Right ventricle myocardium superior (tissue), 1 donor: ENCODE measurements at regions not wholly inside any gene's neighbourhood (a gene's known extent, or its start where the extent isn't known, plus 50 kb on each side); places are given as distances from the start of the nearest gene placed in this dataset.

Source experiments
- ATAC-seq: fragments of 200-7000 bp; cut with Tn5 transposase; one replicate; pipeline ENCODE4 v1.9.1; 2020; ENCODE audit warnings: mild to moderate bottlenecking; ENCODE audit not compliant: poor library complexity
- DNase-seq: peaks from one replicate; pipeline ENCODE4 v3.0.0-alpha.2; 2020
- intact Hi-C: fragments of 100-400 bp; cut with DNase I; formaldehyde crosslinking; loops from one replicate; pipeline ENCODE4 v1.11.2; 2022
- donor health status: DM: no; HTN: yes; CAD: no; lungs with severe emphysema.

DNA sequence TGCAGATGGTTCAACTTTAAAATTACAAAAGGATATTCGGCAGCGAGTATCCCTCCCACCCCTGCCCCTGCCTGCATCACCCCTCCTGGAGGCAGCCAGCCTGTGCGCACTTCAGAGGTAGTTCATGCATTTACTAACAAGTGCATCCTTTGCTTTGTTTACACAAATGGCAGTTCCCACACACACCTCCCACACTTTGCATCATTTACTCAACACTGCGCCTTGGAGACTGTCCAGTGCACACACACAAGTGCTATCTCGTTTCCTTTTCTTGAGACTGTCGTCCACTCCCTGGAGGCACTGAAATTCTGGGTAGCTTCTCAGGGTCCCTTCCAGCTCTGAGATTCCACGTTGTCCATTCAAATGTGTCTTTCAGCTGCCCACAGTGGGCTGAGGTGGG is 53.1 kb upstream of the VSX1 start:
- intact Hi-C loops, result no loop called here
- ATAC-seq (no peak), DNase-seq (no peak)

DNA sequence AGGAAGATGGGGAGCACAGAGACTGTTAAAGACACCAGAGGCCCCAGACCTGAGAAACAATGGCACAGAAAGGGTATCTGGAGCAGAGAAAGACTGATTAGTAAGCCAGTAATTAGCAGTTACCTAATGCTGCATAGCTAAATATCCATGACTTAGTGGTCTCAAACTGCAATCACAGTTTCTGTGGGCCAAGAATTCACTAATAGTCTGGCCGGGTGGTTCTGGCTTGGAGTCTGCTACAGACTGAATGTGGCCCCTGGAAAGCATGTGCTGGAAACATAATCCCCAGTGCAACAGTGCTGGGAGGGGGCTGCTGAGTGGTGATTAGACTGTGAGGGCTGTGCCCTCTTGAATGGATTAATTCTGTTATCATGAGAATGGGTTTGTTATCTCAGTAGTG is 54.1 kb upstream of the VSX1 start:
- intact Hi-C loops, result no loop called here
- DNase-seq (no peak), ATAC-seq (no peak)

- ATAC-seq, result peak; percentile 95
- DNase-seq, result peak; percentile 84
- intact Hi-C loops, result no loop called here
Measured at GRCh38 chr20:25136643-25137559, 55.0 kb upstream of the VSX1 start.

DNA sequence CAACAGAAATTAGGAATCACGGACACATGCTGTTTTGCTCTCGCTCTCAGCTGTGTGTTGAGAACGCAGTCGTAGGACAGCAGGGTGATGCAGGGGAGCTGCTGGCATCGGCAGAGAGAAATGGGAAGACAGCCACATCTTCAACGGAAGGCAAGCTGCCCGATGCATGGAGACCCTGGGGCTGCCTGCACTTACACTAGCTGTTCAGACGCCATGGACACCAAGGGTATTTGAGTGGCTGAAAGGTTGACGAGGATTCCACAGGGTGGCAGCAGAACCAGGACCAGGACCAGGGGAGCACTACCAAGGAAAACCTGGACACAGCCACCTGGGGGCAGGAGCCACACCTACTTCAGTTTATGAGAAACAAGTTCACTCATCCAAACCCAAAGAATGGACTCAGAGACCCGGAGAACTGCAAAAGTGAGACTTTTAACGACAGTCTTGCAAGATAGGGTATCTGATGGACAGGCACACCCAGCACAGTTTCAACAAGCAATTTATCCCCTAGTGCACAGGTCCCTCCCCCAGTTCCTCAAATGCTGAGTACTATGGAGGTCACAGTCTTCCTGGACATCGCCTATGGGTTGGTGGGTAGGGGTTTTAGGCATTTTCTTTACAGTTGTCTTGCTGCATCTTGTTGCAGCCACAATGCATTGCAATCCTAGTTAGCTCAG is 56.3 kb upstream of the ENTPD6 start:
- ATAC-seq (peak; percentile 25), DNase-seq (no peak)
- intact Hi-C loops, result no loop called here

GRCh38 chr20:25140968-25141367 is 54.5 kb upstream of the ENTPD6 start:
- intact Hi-C loops, result no loop called here
- DNase-seq (no peak), ATAC-seq (no peak)

DNA sequence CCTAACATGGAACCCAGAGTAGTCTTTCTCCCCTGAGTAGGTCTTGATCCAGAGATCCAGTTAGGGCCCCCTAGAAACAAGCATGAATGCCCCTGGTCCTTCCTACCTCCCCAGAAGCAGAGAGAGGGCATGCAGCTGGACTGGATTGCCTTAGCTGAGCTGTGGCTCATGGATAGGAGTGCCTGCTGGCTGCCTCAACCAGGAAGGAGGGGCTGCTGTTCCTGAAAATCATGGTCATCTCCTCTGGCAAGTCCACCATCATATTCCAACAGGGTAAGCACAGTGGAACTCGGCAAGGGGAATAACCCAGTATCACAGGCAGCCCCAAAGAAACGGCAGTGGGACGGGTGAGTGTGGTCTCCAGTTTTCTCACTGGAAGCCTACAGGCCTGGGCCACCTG is 53.1 kb upstream of the ENTPD6 start:
- ATAC-seq (no peak), DNase-seq (no peak)
- intact Hi-C loops, result no loop called here

DNA sequence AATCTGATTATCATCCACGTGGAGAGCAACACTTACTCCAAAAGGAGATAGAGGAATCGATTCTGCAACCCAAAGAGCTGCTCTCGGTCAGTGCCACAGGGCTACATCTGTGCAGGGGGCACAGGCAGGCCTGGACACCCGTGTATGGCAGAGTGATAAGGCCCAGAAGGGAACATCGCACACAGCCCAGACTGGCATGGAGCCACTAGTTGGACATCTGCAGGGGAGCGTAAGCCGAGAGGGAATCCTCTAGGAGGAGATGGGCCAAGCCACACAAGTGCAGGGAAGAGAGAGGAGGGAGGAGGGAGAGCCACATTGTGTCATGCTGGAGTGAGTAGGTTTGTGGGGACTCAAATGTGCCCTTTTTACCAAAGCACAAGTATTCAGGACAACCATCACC is 50.4 kb upstream of the ENTPD6 start:
- DNase-seq, result no peak
- intact Hi-C loops, result no loop called here
- ATAC-seq, result peak; percentile 85
